KMS-11 (cell line): ENCODE measurements at regions not wholly inside any gene's neighbourhood (a gene's known extent, or its start where the extent isn't known, plus 50 kb on each side); places are given as distances from the start of the nearest gene placed in this dataset.

Experiments used
- H2AFZ ChIP-seq: fragments of 200-600 bp; sonication (generic); 2 replicates; pipeline ENCODE4 v1.6.1; 2016; ENCODE audit warnings: antibody characterized with exemption, mixed run types, low read depth
- H3K27ac ChIP-seq: fragments of 200-600 bp; sonication (generic); 2 replicates; pipeline ENCODE4 v1.6.1; 2016; ENCODE audit warnings: mild to moderate bottlenecking, mixed run types
- H3K27me3 ChIP-seq: fragments of 200-600 bp; sonication (generic); 2 replicates; pipeline ENCODE4 v1.6.1; 2017; ENCODE audit warnings: mild to moderate bottlenecking, low read depth, mixed run types, moderate library complexity; ENCODE audit not compliant: insufficient read depth
- H3K36me3 ChIP-seq: fragments of 200-600 bp; sonication (generic); 2 replicates; pipeline ENCODE4 v1.6.1; 2017; ENCODE audit warnings: mild to moderate bottlenecking, mixed run types; ENCODE audit not compliant: insufficient read depth
- H3K4me1 ChIP-seq: fragments of 200-600 bp; sonication (generic); 2 replicates; pipeline ENCODE4 v1.6.1; 2016; ENCODE audit warnings: mild to moderate bottlenecking, low read depth, mixed run types; ENCODE audit not compliant: poor library complexity, severe bottlenecking
- H3K4me2 ChIP-seq: fragments of 200-600 bp; sonication (generic); 2 replicates; pipeline ENCODE4 v1.7.0; 2016; ENCODE audit warnings: mild to moderate bottlenecking, mixed run types
- H3K4me3 ChIP-seq: fragments of 200-600 bp; sonication (generic); IDR thresholded peaks from 2 replicates; pipeline ENCODE4 v1.6.1; 2017; ENCODE audit warnings: low read depth, low read length, mixed read lengths; ENCODE audit not compliant: insufficient read depth
- H3K79me2 ChIP-seq: fragments of 200-600 bp; sonication (generic); 2 replicates; pipeline ENCODE4 v1.6.1; 2016; ENCODE audit warnings: low read depth, mixed run types; ENCODE audit not compliant: insufficient read depth
- H3K9ac ChIP-seq: fragments of 200-600 bp; sonication (generic); 2 replicates; pipeline ENCODE4 v1.6.1; 2016; ENCODE audit warnings: mild to moderate bottlenecking, mixed run types
- H4K20me1 ChIP-seq: fragments of 200-600 bp; sonication (generic); 2 replicates; pipeline ENCODE4 v1.6.1; 2016; ENCODE audit warnings: mild to moderate bottlenecking, mixed run types; ENCODE audit not compliant: insufficient read depth
- CTCF ChIP-seq: fragments of 200-600 bp; sonication (generic); conservative IDR thresholded peaks from 2 replicates; pipeline ENCODE4 v1.6.1; 2017; ENCODE audit warnings: low read depth, mild to moderate bottlenecking, antibody characterized with exemption, low read length, moderate library complexity, mixed read lengths

GRCh38 chr11:23124249-23124648 is 264.0 kb upstream of the CCDC179 start:
- H4K20me1 ChIP-seq = no peaks in the 10 kb centered on the region
- no peaks in the 10 kb centered on the region for H3K79me2 ChIP-seq
- H3K4me1 ChIP-seq = no peaks in the 10 kb centered on the region
- no peak for TF ChIP-seq CTCF
- H3K36me3 ChIP-seq = no peaks in the 10 kb centered on the region
- H3K27me3 ChIP-seq = no peaks in the 10 kb centered on the region
- no peak overlapping the region for H2AFZ ChIP-seq
- H3K27ac ChIP-seq = no peak overlapping the region
- no peak overlapping the region for H3K9ac ChIP-seq
- H3K4me2 ChIP-seq = no peak overlapping the region
- no peak overlapping the region for H3K4me3 ChIP-seq

- no peak for TF ChIP-seq CTCF
- H3K4me3 ChIP-seq = no peak overlapping the region
- H3K27me3 ChIP-seq = no peaks in the 10 kb centered on the region
- H3K4me1 ChIP-seq = no peaks in the 10 kb centered on the region
- no peak overlapping the region for H3K4me2 ChIP-seq
- no peaks in the 10 kb centered on the region for H4K20me1 ChIP-seq
- no peaks in the 10 kb centered on the region for H3K36me3 ChIP-seq
- H3K27ac ChIP-seq = no peak overlapping the region
- H3K79me2 ChIP-seq = no peaks in the 10 kb centered on the region
- H2AFZ ChIP-seq = no peak overlapping the region
- H3K9ac ChIP-seq = no peak overlapping the region
Measured at GRCh38 chr11:23124996-23125395, 264.7 kb upstream of the CCDC179 start.

- TF ChIP-seq CTCF = no peak
- no peaks in the 10 kb centered on the region for H3K27me3 ChIP-seq
- H3K4me1 ChIP-seq = no peaks in the 10 kb centered on the region
- H3K4me2 ChIP-seq = no peak overlapping the region
- no peak overlapping the region for H3K4me3 ChIP-seq
- no peak overlapping the region for H2AFZ ChIP-seq
- no peaks in the 10 kb centered on the region for H3K36me3 ChIP-seq
- H3K79me2 ChIP-seq = no peaks in the 10 kb centered on the region
- no peak overlapping the region for H3K27ac ChIP-seq
- H4K20me1 ChIP-seq = no peaks in the 10 kb centered on the region
- no peak overlapping the region for H3K9ac ChIP-seq
Measured at GRCh38 chr11:23127706-23128105, 267.4 kb upstream of the CCDC179 start.

GRCh38 chr11:23134627-23135026 is 274.4 kb upstream of the CCDC179 start:
- H4K20me1 ChIP-seq = no peaks in the 10 kb centered on the region

More at GRCh38 chr11:23134627-23135026, 274.4 kb upstream of the CCDC179 start:
- Histone ChIP-seq H3K27ac (no peak overlapping the region), H3K4me1 (no peaks in the 10 kb centered on the region), H3K27me3 (no peaks in the 10 kb centered on the region), H3K79me2 (no peaks in the 10 kb centered on the region), H3K9ac (no peak overlapping the region), H3K36me3 (no peaks in the 10 kb centered on the region), H3K4me3 (no peak overlapping the region), H3K4me2 (no peak overlapping the region), H2AFZ (no peak overlapping the region)
- no peak for TF ChIP-seq CTCF
